WI38 (cell line): ENCODE measurements at regions not wholly inside any gene's neighbourhood (a gene's known extent, or its start where the extent isn't known, plus 50 kb on each side); places are given as distances from the start of the nearest gene placed in this dataset.

Source experiments
- H3K4me3 ChIP-seq: 2 replicates; pipeline ENCODE4 v1.5.1; 2011; ENCODE audit warnings: low read depth, mild to moderate bottlenecking, control low read depth, low read length
- TF ChIP-seq, protein P1 (sequence below): IDR thresholded peaks from 2 replicates; pipeline ENCODE4 v1.5.1; 2012; ENCODE audit warnings: low read depth, mild to moderate bottlenecking, control low read depth, low read length

DNA sequence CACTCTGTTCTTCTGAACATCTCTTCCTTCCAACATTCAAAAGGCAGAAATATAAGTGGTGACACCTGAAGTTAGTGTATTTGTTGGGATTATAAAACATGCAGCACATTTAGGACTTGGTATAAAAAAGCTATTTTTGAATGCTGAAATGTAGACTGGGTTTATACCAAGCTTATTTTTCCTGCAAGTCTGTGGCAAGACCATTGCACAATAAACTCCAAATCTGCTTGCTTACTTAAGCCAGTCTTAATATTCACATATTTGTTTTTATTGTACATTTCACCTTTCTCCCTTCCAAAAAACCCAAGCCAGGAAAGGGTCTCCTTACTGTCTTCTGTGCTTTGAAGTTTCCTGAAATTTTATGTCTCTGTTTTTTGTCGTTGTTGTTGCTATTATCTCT is 63.7 kb downstream of the FHIP1A start:
- TF ChIP-seq, protein P1, sequence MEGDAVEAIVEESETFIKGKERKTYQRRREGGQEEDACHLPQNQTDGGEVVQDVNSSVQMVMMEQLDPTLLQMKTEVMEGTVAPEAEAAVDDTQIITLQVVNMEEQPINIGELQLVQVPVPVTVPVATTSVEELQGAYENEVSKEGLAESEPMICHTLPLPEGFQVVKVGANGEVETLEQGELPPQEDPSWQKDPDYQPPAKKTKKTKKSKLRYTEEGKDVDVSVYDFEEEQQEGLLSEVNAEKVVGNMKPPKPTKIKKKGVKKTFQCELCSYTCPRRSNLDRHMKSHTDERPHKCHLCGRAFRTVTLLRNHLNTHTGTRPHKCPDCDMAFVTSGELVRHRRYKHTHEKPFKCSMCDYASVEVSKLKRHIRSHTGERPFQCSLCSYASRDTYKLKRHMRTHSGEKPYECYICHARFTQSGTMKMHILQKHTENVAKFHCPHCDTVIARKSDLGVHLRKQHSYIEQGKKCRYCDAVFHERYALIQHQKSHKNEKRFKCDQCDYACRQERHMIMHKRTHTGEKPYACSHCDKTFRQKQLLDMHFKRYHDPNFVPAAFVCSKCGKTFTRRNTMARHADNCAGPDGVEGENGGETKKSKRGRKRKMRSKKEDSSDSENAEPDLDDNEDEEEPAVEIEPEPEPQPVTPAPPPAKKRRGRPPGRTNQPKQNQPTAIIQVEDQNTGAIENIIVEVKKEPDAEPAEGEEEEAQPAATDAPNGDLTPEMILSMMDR = no peak
- H3K4me3 ChIP-seq = no peak overlapping the region

DNA sequence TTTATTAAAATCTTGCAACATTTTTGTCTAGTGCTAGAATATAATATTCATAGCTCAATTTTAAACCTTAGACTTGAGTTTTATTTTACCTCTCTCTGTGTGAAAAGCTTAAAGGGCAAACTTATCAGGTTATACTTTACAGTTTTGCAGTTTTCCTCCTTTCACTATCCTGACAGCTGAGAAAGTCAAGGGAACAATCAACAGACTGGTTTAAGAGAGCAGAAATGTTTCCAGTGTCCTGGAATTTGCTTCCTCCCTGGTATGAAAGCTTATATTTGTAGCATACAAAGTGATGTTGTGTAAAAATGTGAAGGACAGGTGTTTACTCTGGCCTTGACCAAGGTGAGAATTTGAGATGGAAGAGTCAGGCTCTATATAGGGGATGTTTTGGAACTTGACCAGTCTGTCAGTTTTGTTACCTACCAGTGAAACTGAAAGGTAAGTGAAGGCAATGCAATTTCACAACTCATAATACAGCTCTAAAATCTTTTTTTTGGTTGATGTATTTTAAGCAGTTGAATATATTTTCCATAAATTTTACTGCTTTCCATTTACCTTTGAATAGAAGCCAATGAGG is 64.6 kb downstream of the FHIP1A start:
- no peak overlapping the region for H3K4me3 ChIP-seq
- TF ChIP-seq, protein P1 = no peak

DNA sequence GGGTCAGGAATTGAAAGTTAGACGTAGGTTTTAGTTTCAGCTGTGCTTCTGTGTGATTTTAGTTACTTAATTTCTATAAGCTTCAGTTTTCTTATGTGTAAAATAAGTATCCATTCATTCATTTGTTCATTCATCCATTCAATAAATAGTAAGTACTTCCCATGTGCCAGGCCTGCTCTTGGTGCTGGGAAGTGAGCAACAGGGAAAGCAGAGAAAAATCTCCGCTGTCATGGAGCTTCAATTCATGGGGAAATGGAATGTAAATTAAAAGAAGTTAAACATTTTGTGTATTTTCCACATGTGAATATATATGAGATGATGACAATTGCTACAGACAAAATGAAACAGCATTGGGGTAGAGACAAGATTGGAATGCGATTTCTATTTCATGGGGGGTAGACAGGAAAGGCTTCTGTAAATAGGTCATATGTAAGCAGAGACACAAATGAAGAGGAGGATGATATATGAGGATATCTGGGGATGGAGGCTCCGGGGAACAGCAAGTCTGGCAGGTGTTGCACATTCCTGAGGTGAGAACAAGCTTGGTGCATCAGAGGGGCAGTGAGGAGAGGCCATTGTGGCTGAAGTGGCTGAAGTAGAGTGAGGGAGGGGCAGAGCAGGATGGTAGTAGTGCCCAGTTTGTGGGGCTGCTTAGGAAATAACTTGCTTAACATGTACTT is 66.2 kb downstream of the FHIP1A start:
- TF ChIP-seq, protein P1 = no peak
- H3K4me3 ChIP-seq = no peak overlapping the region

DNA sequence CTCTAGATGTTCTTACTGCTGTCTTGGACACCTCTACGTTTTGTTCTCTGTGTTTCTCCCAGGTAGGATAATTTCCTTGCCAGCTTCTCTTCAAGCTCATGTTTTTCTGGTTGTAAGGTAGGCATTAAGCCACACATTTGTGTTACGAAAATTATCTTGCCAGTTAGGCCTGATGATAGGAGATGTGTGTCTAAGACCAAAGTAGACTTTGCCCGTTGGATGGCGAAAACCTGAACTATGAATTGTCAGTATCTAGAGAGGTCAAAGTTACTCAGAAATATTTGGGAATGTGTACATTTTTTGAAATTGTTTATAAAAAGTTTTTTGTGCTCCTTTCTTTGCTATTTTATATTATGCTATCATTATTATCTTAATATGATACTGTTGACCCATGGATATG is 72.8 kb downstream of the FHIP1A start:
- TF ChIP-seq, protein P1 = no peak
- H3K4me3 ChIP-seq = no peak overlapping the region

DNA sequence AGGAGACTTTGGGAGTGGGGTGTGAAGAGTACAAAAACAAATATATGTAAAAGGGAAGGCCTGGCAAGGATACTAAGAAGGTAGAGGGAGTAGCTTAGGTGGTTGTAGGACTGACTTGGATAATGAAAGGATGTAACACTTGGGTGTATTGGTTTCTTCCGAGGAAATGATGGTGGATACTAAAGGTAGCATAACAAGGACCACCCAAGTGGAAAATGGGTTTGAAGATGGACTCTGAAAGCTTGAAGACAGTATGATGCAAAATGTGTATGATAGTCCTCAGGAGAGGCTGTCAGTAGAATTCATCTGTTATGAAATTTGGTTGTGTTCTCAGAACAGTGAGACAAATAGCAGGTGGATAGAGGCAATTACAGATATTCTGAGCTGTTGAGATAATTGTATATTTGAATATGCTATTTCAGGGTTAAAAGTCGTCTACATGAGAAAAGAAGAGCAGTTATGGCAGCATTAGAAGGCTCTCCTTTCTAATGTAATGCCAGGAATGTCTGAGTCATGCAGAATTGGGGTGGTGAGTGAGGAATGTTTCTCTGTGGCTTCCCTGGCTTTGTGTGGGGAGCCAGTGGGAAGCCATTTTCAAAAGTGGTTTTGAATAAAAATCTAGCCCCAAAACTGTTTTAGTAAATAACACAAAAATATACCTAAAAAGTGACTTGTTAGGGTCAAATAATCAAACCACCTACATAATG is 75.6 kb downstream of the FHIP1A start:
- H3K4me3 ChIP-seq = no peak overlapping the region
- TF ChIP-seq, protein P1 = no peak

DNA sequence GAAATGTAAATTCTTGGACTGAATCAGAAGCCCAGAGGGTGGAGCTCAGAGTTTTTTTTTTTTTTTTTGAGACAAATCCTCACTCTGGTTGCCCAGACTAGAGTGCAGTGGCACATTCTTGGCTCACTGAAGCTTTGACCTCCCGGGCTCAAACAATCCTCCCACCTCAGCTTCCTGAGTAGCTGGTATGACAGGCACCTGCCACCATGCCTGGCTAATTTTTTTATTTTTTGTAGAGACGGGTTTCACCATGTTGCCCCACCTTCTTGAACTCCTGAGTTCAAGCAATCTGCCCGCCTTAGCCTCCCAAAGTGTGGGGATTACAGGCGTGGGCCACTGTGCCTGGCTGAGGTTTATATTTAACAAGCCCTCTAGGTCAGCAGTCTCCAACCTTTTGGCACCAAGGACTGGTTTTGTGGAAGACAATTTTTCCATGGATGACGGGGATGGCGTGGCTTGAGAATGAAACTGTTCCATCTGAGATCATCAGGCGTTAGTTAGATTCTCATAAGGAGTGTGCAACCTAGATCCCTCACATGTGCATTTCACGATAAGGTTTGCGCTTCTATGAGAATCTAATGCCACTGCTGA is 76.7 kb downstream of the FHIP1A start:
- TF ChIP-seq, protein P1 = no peak

DNA sequence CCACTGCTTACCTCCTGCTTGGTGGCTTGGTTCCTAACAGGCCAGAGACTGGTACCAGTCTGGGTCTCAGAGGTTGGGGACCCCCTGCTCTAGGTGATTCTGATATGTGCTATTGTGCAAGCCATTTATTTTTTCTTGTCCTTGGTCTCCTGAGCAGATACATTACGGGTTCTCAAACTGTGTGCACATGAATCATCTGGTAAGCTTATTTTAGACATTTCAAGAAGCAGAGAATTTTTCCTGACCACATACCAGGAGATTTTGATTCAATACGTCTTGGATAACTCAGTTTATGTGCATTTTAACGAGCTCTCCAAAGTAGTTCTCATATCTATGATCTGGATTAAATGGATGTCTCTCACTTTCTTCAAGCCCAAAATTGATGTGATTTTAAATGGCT is 77.2 kb downstream of the FHIP1A start:
- TF ChIP-seq, protein P1 = no peak
- no peak overlapping the region for H3K4me3 ChIP-seq

More for the DNA sequence above, 76.7 kb downstream of the FHIP1A start:
- H3K4me3 ChIP-seq = no peak overlapping the region
